ENCODE measurements at regions not wholly inside any gene's neighbourhood (a gene's known extent, or its start where the extent isn't known, plus 50 kb on each side); places are given as distances from the start of the nearest gene placed in this dataset.

GRCh38 chr2:150385211-150385610 is 102.3 kb downstream of the RND3 start:
- TF ChIP-seq ESRRG (CRISPR knock-in tag; IDR thresholded peaks at IDR 0.05) (no peak), CSDC2 (CRISPR knock-in tag; IDR thresholded peaks at IDR 0.05) (no peak)
- no peak for ATAC-seq

- no peak for ATAC-seq
- TF ChIP-seq ZFP30 (CRISPR knock-in tag; IDR thresholded peaks at IDR 0.05) (no peak), RARB (CRISPR knock-in tag; IDR thresholded peaks at IDR 0.05) (no peak), TOX (CRISPR knock-in tag; IDR thresholded peaks at IDR 0.05; ENCODE audit: borderline replicate concordance) (no peak), TSHZ2 (CRISPR knock-in tag; IDR thresholded peaks at IDR 0.05) (no peak)
Measured at GRCh38 chr2:150383587-150383986, 103.9 kb downstream of the RND3 start.

GRCh38 chr2:150379166-150379565 is 108.3 kb downstream of the RND3 start:
- no peak for ATAC-seq
- no peak for TF ChIP-seq GLIS3 (CRISPR knock-in tag; IDR thresholded peaks at IDR 0.05)

- TF ChIP-seq ZNF565 (CRISPR knock-in tag; conservative IDR thresholded peaks at IDR 0.05; ENCODE audit: low read depth) (no peak), ZNF70 (CRISPR knock-in tag; IDR thresholded peaks at IDR 0.05) (no peak), GLIS3 (CRISPR knock-in tag; IDR thresholded peaks at IDR 0.05) (no peak), ZNF8 (CRISPR knock-in tag; IDR thresholded peaks at IDR 0.05) (no peak), ISL1 (CRISPR knock-in tag; IDR thresholded peaks at IDR 0.05) (no peak), ZFP30 (CRISPR knock-in tag; IDR thresholded peaks at IDR 0.05) (no peak), ZFP3 (CRISPR knock-in tag; IDR thresholded peaks at IDR 0.05) (no peak), POU6F1 (CRISPR knock-in tag; IDR thresholded peaks at IDR 0.05; ENCODE audit: borderline replicate concordance, low read depth) (no peak), BACH2 (CRISPR knock-in tag; IDR thresholded peaks at IDR 0.05; ENCODE audit: borderline replicate concordance) (no peak)
- TF ChIP-seq, protein P1, sequence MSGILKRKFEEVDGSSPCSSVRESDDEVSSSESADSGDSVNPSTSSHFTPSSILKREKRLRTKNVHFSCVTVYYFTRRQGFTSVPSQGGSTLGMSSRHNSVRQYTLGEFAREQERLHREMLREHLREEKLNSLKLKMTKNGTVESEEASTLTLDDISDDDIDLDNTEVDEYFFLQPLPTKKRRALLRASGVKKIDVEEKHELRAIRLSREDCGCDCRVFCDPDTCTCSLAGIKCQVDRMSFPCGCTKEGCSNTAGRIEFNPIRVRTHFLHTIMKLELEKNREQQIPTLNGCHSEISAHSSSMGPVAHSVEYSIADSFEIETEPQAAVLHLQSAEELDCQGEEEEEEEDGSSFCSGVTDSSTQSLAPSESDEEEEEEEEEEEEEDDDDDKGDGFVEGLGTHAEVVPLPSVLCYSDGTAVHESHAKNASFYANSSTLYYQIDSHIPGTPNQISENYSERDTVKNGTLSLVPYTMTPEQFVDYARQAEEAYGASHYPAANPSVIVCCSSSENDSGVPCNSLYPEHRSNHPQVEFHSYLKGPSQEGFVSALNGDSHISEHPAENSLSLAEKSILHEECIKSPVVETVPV (CRISPR knock-in tag; IDR thresholded peaks at IDR 0.05), result no peak
- ATAC-seq, result no peak
Measured at GRCh38 chr2:150378686-150379085, 108.8 kb downstream of the RND3 start.

DNA sequence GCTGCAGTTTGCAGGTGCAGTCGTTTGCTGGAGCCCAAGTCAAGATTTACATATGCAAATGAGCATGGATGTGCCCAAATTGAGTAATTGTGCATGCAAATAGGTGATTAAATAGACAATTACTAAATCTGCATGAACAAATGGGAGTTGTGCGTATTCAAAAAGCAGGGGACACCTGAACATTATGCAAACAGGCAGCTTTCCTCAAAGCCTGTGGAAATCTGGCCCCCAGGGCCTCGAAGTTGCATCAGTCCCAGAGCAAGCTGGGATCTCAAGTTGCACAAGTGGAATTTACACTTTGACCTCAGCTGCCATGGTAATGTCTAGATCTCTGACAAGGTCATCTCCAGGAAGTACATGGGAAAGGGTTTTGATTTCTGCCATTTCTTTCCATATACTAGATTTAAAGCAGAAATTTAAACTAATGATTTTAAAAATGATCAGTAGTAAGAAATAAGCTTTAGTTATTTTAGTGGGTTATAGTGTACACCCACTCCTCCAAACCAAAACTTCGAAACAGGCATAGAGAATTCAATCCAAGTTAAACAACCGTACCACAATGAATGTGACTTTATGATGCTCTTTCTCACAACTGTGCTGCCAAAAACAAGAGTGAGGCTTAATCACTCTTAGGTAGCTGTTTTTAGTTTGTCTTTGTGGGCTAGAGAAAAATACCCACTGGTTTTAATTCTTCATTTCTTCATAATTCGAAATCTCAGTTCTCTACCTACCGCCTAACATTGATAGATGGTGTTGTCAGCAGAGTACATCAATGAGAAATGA is 110.7 kb downstream of the RND3 start:
- ATAC-seq, result no peak
- TF ChIP-seq TCF4 (CRISPR knock-in tag; IDR thresholded peaks at IDR 0.05; ENCODE audit: borderline replicate concordance) (no peak), ZNF70 (CRISPR knock-in tag; IDR thresholded peaks at IDR 0.05) (no peak), ARNTL (CRISPR knock-in tag; IDR thresholded peaks at IDR 0.05; ENCODE audit: borderline replicate concordance, low read depth) (no peak), RARB (CRISPR knock-in tag; IDR thresholded peaks at IDR 0.05) (no peak), ZFP3 (CRISPR knock-in tag; IDR thresholded peaks at IDR 0.05) (no peak), ESRRG (CRISPR knock-in tag; IDR thresholded peaks at IDR 0.05) (no peak), ZNF565 (CRISPR knock-in tag; conservative IDR thresholded peaks at IDR 0.05; ENCODE audit: low read depth) (no peak)
- TF ChIP-seq, protein P2, sequence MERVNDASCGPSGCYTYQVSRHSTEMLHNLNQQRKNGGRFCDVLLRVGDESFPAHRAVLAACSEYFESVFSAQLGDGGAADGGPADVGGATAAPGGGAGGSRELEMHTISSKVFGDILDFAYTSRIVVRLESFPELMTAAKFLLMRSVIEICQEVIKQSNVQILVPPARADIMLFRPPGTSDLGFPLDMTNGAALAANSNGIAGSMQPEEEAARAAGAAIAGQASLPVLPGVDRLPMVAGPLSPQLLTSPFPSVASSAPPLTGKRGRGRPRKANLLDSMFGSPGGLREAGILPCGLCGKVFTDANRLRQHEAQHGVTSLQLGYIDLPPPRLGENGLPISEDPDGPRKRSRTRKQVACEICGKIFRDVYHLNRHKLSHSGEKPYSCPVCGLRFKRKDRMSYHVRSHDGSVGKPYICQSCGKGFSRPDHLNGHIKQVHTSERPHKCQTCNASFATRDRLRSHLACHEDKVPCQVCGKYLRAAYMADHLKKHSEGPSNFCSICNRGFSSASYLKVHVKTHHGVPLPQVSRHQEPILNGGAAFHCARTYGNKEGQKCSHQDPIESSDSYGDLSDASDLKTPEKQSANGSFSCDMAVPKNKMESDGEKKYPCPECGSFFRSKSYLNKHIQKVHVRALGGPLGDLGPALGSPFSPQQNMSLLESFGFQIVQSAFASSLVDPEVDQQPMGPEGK (CRISPR knock-in tag; IDR thresholded peaks at IDR 0.05; ENCODE audit: borderline replicate concordance), result no peak

All from SK-N-SH treated with all-trans-retinoic acid at 6 μM for 48 hours (cell line).